Retinal pigment epithelial cell (primary cell): ENCODE measurements at regions not wholly inside any gene's neighbourhood (a gene's known extent, or its start where the extent isn't known, plus 50 kb on each side); places are given as distances from the start of the nearest gene placed in this dataset.

Experiments used
- DNase-seq: peaks from one replicate; pipeline ENCODE4 v3.0.0-alpha.2; 2010; ENCODE audit warnings: low read depth
- H3K4me3 ChIP-seq: 2 replicates; pipeline ENCODE4 v1.5.1; 2011; ENCODE audit warnings: mild to moderate bottlenecking, low read length, control low read depth, moderate library complexity
- CTCF ChIP-seq: conservative IDR thresholded peaks from 2 replicates; pipeline ENCODE4 v1.5.1; 2011; ENCODE audit warnings: low read depth, low read length, control low read depth, inconsistent platforms

- DNase-seq = no peak
- TF ChIP-seq CTCF = no peak
- H3K4me3 ChIP-seq = no peak overlapping the region
These were observed 308.2 kb upstream of the CCDC196 start for GRCh38 chr14:66177935-66178334.

GRCh38 chr14:66196670-66197069 is 289.5 kb upstream of the CCDC196 start:
- no peak for DNase-seq
- no peak overlapping the region for H3K4me3 ChIP-seq
- no peak for TF ChIP-seq CTCF

GRCh38 chr14:66197276-66197675 is 288.9 kb upstream of the CCDC196 start:
- H3K4me3 ChIP-seq = no peak overlapping the region
- no peak for TF ChIP-seq CTCF

GRCh38 chr14:66206554-66206953 is 279.6 kb upstream of the CCDC196 start:
- no peak for TF ChIP-seq CTCF
- DNase-seq = no peak

More at GRCh38 chr14:66197276-66197675, 288.9 kb upstream of the CCDC196 start:
- no peak for DNase-seq

GRCh38 chr14:66216763-66217162 is 269.4 kb upstream of the CCDC196 start:
- no peak overlapping the region for H3K4me3 ChIP-seq
- TF ChIP-seq CTCF = no peak
- no peak for DNase-seq

More at GRCh38 chr14:66206554-66206953, 279.6 kb upstream of the CCDC196 start:
- H3K4me3 ChIP-seq = no peak overlapping the region

GRCh38 chr14:66219886-66220285 is 266.3 kb upstream of the CCDC196 start:
- no peak overlapping the region for H3K4me3 ChIP-seq
- no peak for TF ChIP-seq CTCF

GRCh38 chr14:66224492-66225178 is 261.5 kb upstream of the CCDC196 start:
- TF ChIP-seq CTCF = no peak

More at GRCh38 chr14:66219886-66220285, 266.3 kb upstream of the CCDC196 start:
- no peak for DNase-seq

More at GRCh38 chr14:66224492-66225178, 261.5 kb upstream of the CCDC196 start:
- DNase-seq = no peak
- H3K4me3 ChIP-seq = no peak overlapping the region
